ENCODE measurements at regions not wholly inside any gene's neighbourhood (a gene's known extent, or its start where the extent isn't known, plus 50 kb on each side); places are given as distances from the start of the nearest gene placed in this dataset.
"Not testable (repeated sequence)": the region's sequence is repeated elsewhere in the genome, so short reads cannot be mapped to it uniquely, and the experiment has no call there.

- Histone ChIP-seq H3K4me1 (ENCODE audit: control insufficient read depth in 2 of 2, insufficient read depth in 2 of 2, low read length in 1 of 2) (no peaks in the 10 kb centered on the region), H3K27ac (ENCODE audit: low read depth in 2 of 2, low read length in 1 of 2) (no peak overlapping the region), H3K27me3 (ENCODE audit: control insufficient read depth in 1 of 2, insufficient read depth in 2 of 2, low read length in 2 of 2) (no peaks in the 10 kb centered on the region), H3K4me3 (ENCODE audit: low read depth in 1 of 2, low read length in 2 of 2) (no peak overlapping the region), H3K9me3 (ENCODE audit: control insufficient read depth in 2 of 2, insufficient read depth in 1 of 2, low read depth in 1 of 2, low read length in 1 of 2) (peaks cover 0 to 6% of the 10 kb centered on the region in 2 donors), H3K36me3 (ENCODE audit: control insufficient read depth in 2 of 2, insufficient read depth in 2 of 2, low read length in 1 of 2) (no peaks in the 10 kb centered on the region)
- WGBS, 2 donors: 68 to 79% methylated on average over 3 of the region's 3 CpGs
Observed at GRCh38 chr10:118971876-118972275, 57.6 kb upstream of the NANOS1 start.

- 71 to 83% methylated on average over 1 of the region's 1 CpG for WGBS, 2 donors
- H3K4me3 ChIP-seq (ENCODE audit: low read depth in 1 of 2, low read length in 2 of 2): no peak overlapping the region
- no peaks in the 10 kb centered on the region for H3K36me3 ChIP-seq (ENCODE audit: control insufficient read depth in 2 of 2, insufficient read depth in 2 of 2, low read length in 1 of 2)
- H3K27me3 ChIP-seq (ENCODE audit: control insufficient read depth in 1 of 2, insufficient read depth in 2 of 2, low read length in 2 of 2): no peaks in the 10 kb centered on the region
- H3K9me3 ChIP-seq (ENCODE audit: control insufficient read depth in 2 of 2, insufficient read depth in 1 of 2, low read depth in 1 of 2, low read length in 1 of 2): peaks cover 0 to 4% of the 10 kb centered on the region in 2 donors
- H3K27ac ChIP-seq (ENCODE audit: low read depth in 2 of 2, low read length in 1 of 2): no peak overlapping the region
- no peaks in the 10 kb centered on the region for H3K4me1 ChIP-seq (ENCODE audit: control insufficient read depth in 2 of 2, insufficient read depth in 2 of 2, low read length in 1 of 2)
Observed at GRCh38 chr10:118973744-118974143, 55.8 kb upstream of the NANOS1 start.

- Histone ChIP-seq H3K4me3 (ENCODE audit: low read depth in 1 of 2, low read length in 2 of 2) (no peak overlapping the region), H3K36me3 (ENCODE audit: control insufficient read depth in 2 of 2, insufficient read depth in 2 of 2, low read length in 1 of 2) (no peaks in the 10 kb centered on the region), H3K4me1 (ENCODE audit: control insufficient read depth in 2 of 2, insufficient read depth in 2 of 2, low read length in 1 of 2) (no peaks in the 10 kb centered on the region), H3K27me3 (ENCODE audit: control insufficient read depth in 1 of 2, insufficient read depth in 2 of 2, low read length in 2 of 2) (no peaks in the 10 kb centered on the region), H3K27ac (ENCODE audit: low read depth in 2 of 2, low read length in 1 of 2) (no peak overlapping the region), H3K9me3 (ENCODE audit: control insufficient read depth in 2 of 2, insufficient read depth in 1 of 2, low read depth in 1 of 2, low read length in 1 of 2) (peaks cover 0 to 4% of the 10 kb centered on the region in 2 donors)
- 53 to 57% methylated on average over 3 of the region's 3 CpGs for WGBS, 2 donors
Observed at GRCh38 chr10:118974951-118975350, 54.6 kb upstream of the NANOS1 start.

GRCh38 chr10:118976219-118976618 lies 53.3 kb upstream of the NANOS1 start:
- not testable (repeated sequence) for H3K27ac ChIP-seq (ENCODE audit: low read depth in 2 of 2, low read length in 1 of 2); H3K36me3 ChIP-seq (ENCODE audit: control insufficient read depth in 2 of 2, insufficient read depth in 2 of 2, low read length in 1 of 2); H3K27me3 ChIP-seq (ENCODE audit: control insufficient read depth in 1 of 2, insufficient read depth in 2 of 2, low read length in 2 of 2); H3K4me3 ChIP-seq (ENCODE audit: low read depth in 1 of 2, low read length in 2 of 2); H3K4me1 ChIP-seq (ENCODE audit: control insufficient read depth in 2 of 2, insufficient read depth in 2 of 2, low read length in 1 of 2); H3K9me3 ChIP-seq (ENCODE audit: control insufficient read depth in 2 of 2, insufficient read depth in 1 of 2, low read depth in 1 of 2, low read length in 1 of 2)
- 85% methylated on average over 3 of the region's 3 CpGs for WGBS, 2 donors

GRCh38 chr10:118977022-118977599 lies 52.4 kb upstream of the NANOS1 start:
- Histone ChIP-seq H3K27ac (ENCODE audit: low read depth in 2 of 2, low read length in 1 of 2) (no peak overlapping the region), H3K36me3 (ENCODE audit: control insufficient read depth in 2 of 2, insufficient read depth in 2 of 2, low read length in 1 of 2) (no peaks in the 10 kb centered on the region), H3K4me3 (ENCODE audit: low read depth in 1 of 2, low read length in 2 of 2) (no peak overlapping the region), H3K4me1 (ENCODE audit: control insufficient read depth in 2 of 2, insufficient read depth in 2 of 2, low read length in 1 of 2) (no peaks in the 10 kb centered on the region), H3K9me3 (ENCODE audit: control insufficient read depth in 2 of 2, insufficient read depth in 1 of 2, low read depth in 1 of 2, low read length in 1 of 2) (peaks cover 0 to 4% of the 10 kb centered on the region in 2 donors), H3K27me3 (ENCODE audit: control insufficient read depth in 1 of 2, insufficient read depth in 2 of 2, low read length in 2 of 2) (no peaks in the 10 kb centered on the region)
- 80 to 82% methylated on average over 5 of the region's 5 CpGs for WGBS, 2 donors

GRCh38 chr10:118977835-118978234 lies 51.7 kb upstream of the NANOS1 start:
- H3K9me3 ChIP-seq (ENCODE audit: control insufficient read depth in 2 of 2, insufficient read depth in 1 of 2, low read depth in 1 of 2, low read length in 1 of 2): peaks cover 0 to 4% of the 10 kb centered on the region in 2 donors
- H3K4me3 ChIP-seq (ENCODE audit: low read depth in 1 of 2, low read length in 2 of 2): no peak overlapping the region
- H3K27ac ChIP-seq (ENCODE audit: low read depth in 2 of 2, low read length in 1 of 2): no peak overlapping the region
- no peaks in the 10 kb centered on the region for H3K36me3 ChIP-seq (ENCODE audit: control insufficient read depth in 2 of 2, insufficient read depth in 2 of 2, low read length in 1 of 2)
- WGBS, 2 donors: 66 to 76% methylated on average over 13 of the region's 13 CpGs
- no peaks in the 10 kb centered on the region for H3K4me1 ChIP-seq (ENCODE audit: control insufficient read depth in 2 of 2, insufficient read depth in 2 of 2, low read length in 1 of 2)
- no peaks in the 10 kb centered on the region for H3K27me3 ChIP-seq (ENCODE audit: control insufficient read depth in 1 of 2, insufficient read depth in 2 of 2, low read length in 2 of 2)

- Histone ChIP-seq H3K27ac (ENCODE audit: low read depth in 2 of 2, low read length in 1 of 2) (no peak overlapping the region), H3K36me3 (ENCODE audit: control insufficient read depth in 2 of 2, insufficient read depth in 2 of 2, low read length in 1 of 2) (no peaks in the 10 kb centered on the region), H3K27me3 (ENCODE audit: control insufficient read depth in 1 of 2, insufficient read depth in 2 of 2, low read length in 2 of 2) (no peaks in the 10 kb centered on the region), H3K9me3 (ENCODE audit: control insufficient read depth in 2 of 2, insufficient read depth in 1 of 2, low read depth in 1 of 2, low read length in 1 of 2) (peaks cover 0 to 4% of the 10 kb centered on the region in 2 donors), H3K4me1 (ENCODE audit: control insufficient read depth in 2 of 2, insufficient read depth in 2 of 2, low read length in 1 of 2) (no peaks in the 10 kb centered on the region), H3K4me3 (ENCODE audit: low read depth in 1 of 2, low read length in 2 of 2) (no peak overlapping the region)
- WGBS, 2 donors: 86% methylated on average over 14 of the region's 14 CpGs
Observed at GRCh38 chr10:118978316-118978997, 51.1 kb upstream of the NANOS1 start.

- Histone ChIP-seq H3K4me3 (ENCODE audit: low read depth in 1 of 2, low read length in 2 of 2) (no peak overlapping the region), H3K36me3 (ENCODE audit: control insufficient read depth in 2 of 2, insufficient read depth in 2 of 2, low read length in 1 of 2) (no peaks in the 10 kb centered on the region), H3K27me3 (ENCODE audit: control insufficient read depth in 1 of 2, insufficient read depth in 2 of 2, low read length in 2 of 2) (no peaks in the 10 kb centered on the region), H3K4me1 (ENCODE audit: control insufficient read depth in 2 of 2, insufficient read depth in 2 of 2, low read length in 1 of 2) (no peaks in the 10 kb centered on the region), H3K9me3 (ENCODE audit: control insufficient read depth in 2 of 2, insufficient read depth in 1 of 2, low read depth in 1 of 2, low read length in 1 of 2) (no peaks in the 10 kb centered on the region), H3K27ac (ENCODE audit: low read depth in 2 of 2, low read length in 1 of 2) (no peak overlapping the region)
- WGBS, 2 donors: 94 to 95% methylated on average over 6 of the region's 6 CpGs
Observed at GRCh38 chr10:118978998-118979350, 50.5 kb upstream of the NANOS1 start.

GRCh38 chr10:118979661-118980060 lies 49.9 kb upstream of the NANOS1 start:
- Histone ChIP-seq H3K27ac (ENCODE audit: low read depth in 2 of 2, low read length in 1 of 2) (no peak overlapping the region), H3K4me3 (ENCODE audit: low read depth in 1 of 2, low read length in 2 of 2) (no peak overlapping the region), H3K9me3 (ENCODE audit: control insufficient read depth in 2 of 2, insufficient read depth in 1 of 2, low read depth in 1 of 2, low read length in 1 of 2) (no peaks in the 10 kb centered on the region), H3K36me3 (ENCODE audit: control insufficient read depth in 2 of 2, insufficient read depth in 2 of 2, low read length in 1 of 2) (no peaks in the 10 kb centered on the region), H3K27me3 (ENCODE audit: control insufficient read depth in 1 of 2, insufficient read depth in 2 of 2, low read length in 2 of 2) (no peaks in the 10 kb centered on the region), H3K4me1 (ENCODE audit: control insufficient read depth in 2 of 2, insufficient read depth in 2 of 2, low read length in 1 of 2) (no peaks in the 10 kb centered on the region)
- WGBS, 2 donors: 90 to 91% methylated on average over 8 of the region's 8 CpGs
